ENCODE measurements at regions not wholly inside any gene's neighbourhood (a gene's known extent, or its start where the extent isn't known, plus 50 kb on each side); places are given as distances from the start of the nearest gene placed in this dataset.

- TF ChIP-seq POLR2A (IDR thresholded peaks at IDR 0.05), result no peak
- TF ChIP-seq, protein P1, sequence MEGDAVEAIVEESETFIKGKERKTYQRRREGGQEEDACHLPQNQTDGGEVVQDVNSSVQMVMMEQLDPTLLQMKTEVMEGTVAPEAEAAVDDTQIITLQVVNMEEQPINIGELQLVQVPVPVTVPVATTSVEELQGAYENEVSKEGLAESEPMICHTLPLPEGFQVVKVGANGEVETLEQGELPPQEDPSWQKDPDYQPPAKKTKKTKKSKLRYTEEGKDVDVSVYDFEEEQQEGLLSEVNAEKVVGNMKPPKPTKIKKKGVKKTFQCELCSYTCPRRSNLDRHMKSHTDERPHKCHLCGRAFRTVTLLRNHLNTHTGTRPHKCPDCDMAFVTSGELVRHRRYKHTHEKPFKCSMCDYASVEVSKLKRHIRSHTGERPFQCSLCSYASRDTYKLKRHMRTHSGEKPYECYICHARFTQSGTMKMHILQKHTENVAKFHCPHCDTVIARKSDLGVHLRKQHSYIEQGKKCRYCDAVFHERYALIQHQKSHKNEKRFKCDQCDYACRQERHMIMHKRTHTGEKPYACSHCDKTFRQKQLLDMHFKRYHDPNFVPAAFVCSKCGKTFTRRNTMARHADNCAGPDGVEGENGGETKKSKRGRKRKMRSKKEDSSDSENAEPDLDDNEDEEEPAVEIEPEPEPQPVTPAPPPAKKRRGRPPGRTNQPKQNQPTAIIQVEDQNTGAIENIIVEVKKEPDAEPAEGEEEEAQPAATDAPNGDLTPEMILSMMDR (IDR thresholded peaks at IDR 0.05), result no peak
Measured at GRCh38 chr6:153668758-153669157, 370.3 kb upstream of the OPRM1 start.
